ENCODE measurements at regions not wholly inside any gene's neighbourhood (a gene's known extent, or its start where the extent isn't known, plus 50 kb on each side); places are given as distances from the start of the nearest gene placed in this dataset.

- H3K4me3 ChIP-seq (ENCODE audit: low read length): no peak overlapping the region
- H3K27ac ChIP-seq (ENCODE audit: low read length): no peak overlapping the region
- no peaks in the 10 kb centered on the region for H3K27me3 ChIP-seq (ENCODE audit: control insufficient read depth, insufficient read depth, low read length)
- no peak for DNase-seq
- H3K4me1 ChIP-seq (ENCODE audit: control insufficient read depth, insufficient read depth, low read length): no peaks in the 10 kb centered on the region
- H3K9me3 ChIP-seq (replicated peaks; ENCODE audit: control insufficient read depth, low read depth, low read length): peaks cover 22% of the 10 kb centered on the region
- no peaks in the 10 kb centered on the region for H3K36me3 ChIP-seq (ENCODE audit: control insufficient read depth, insufficient read depth, low read length)
These were observed 157.4 kb downstream of the ANKRD30B start for GRCh38 chr18:14905350-14905749.

- DNase-seq: no peak
- no CpG with 5 or more reads among the region's 1 CpG for WGBS (ENCODE audit: insufficient coverage)
- no peak overlapping the region for H3K27ac ChIP-seq (ENCODE audit: low read length)
These were observed 158.0 kb downstream of the ANKRD30B start for GRCh38 chr18:14905979-14906378.

GRCh38 chr18:14907420-14907819 is 159.4 kb downstream of the ANKRD30B start:
- peaks cover 21% of the 10 kb centered on the region for H3K9me3 ChIP-seq (replicated peaks; ENCODE audit: control insufficient read depth, low read depth, low read length)
- no peak for DNase-seq

More at GRCh38 chr18:14905979-14906378, 158.0 kb downstream of the ANKRD30B start:
- Histone ChIP-seq H3K4me3 (ENCODE audit: low read length) (no peak overlapping the region), H3K27me3 (ENCODE audit: control insufficient read depth, insufficient read depth, low read length) (no peaks in the 10 kb centered on the region), H3K36me3 (ENCODE audit: control insufficient read depth, insufficient read depth, low read length) (no peaks in the 10 kb centered on the region), H3K9me3 (replicated peaks; ENCODE audit: control insufficient read depth, low read depth, low read length) (peaks cover 22% of the 10 kb centered on the region), H3K4me1 (ENCODE audit: control insufficient read depth, insufficient read depth, low read length) (no peaks in the 10 kb centered on the region)

GRCh38 chr18:14908541-14908940 is 160.6 kb downstream of the ANKRD30B start:
- Histone ChIP-seq H3K36me3 (ENCODE audit: control insufficient read depth, insufficient read depth, low read length) (no peaks in the 10 kb centered on the region), H3K4me3 (ENCODE audit: low read length) (no peak overlapping the region)

More at GRCh38 chr18:14907420-14907819, 159.4 kb downstream of the ANKRD30B start:
- Histone ChIP-seq H3K4me3 (ENCODE audit: low read length) (no peak overlapping the region), H3K27ac (ENCODE audit: low read length) (no peak overlapping the region), H3K27me3 (ENCODE audit: control insufficient read depth, insufficient read depth, low read length) (no peaks in the 10 kb centered on the region), H3K4me1 (ENCODE audit: control insufficient read depth, insufficient read depth, low read length) (no peaks in the 10 kb centered on the region), H3K36me3 (ENCODE audit: control insufficient read depth, insufficient read depth, low read length) (no peaks in the 10 kb centered on the region)
- WGBS (ENCODE audit: insufficient coverage): 75% methylated on average over 9 of the region's 9 CpGs

GRCh38 chr18:14912967-14913366 is 165.0 kb downstream of the ANKRD30B start:
- no peak for DNase-seq
- no peak overlapping the region for H3K4me3 ChIP-seq (ENCODE audit: low read length)
- no CpG with 5 or more reads among the region's 1 CpG for WGBS (ENCODE audit: insufficient coverage)
- H3K27me3 ChIP-seq (ENCODE audit: control insufficient read depth, insufficient read depth, low read length): no peaks in the 10 kb centered on the region
- H3K27ac ChIP-seq (ENCODE audit: low read length): no peak overlapping the region
- H3K36me3 ChIP-seq (ENCODE audit: control insufficient read depth, insufficient read depth, low read length): no peaks in the 10 kb centered on the region
- peaks cover 21% of the 10 kb centered on the region for H3K9me3 ChIP-seq (replicated peaks; ENCODE audit: control insufficient read depth, low read depth, low read length)
- H3K4me1 ChIP-seq (ENCODE audit: control insufficient read depth, insufficient read depth, low read length): no peaks in the 10 kb centered on the region

More at GRCh38 chr18:14908541-14908940, 160.6 kb downstream of the ANKRD30B start:
- H3K27ac ChIP-seq (ENCODE audit: low read length): no peak overlapping the region
- 69% methylated on average over 3 of the region's 5 CpGs for WGBS (ENCODE audit: insufficient coverage)
- no peaks in the 10 kb centered on the region for H3K4me1 ChIP-seq (ENCODE audit: control insufficient read depth, insufficient read depth, low read length)
- peaks cover 19% of the 10 kb centered on the region for H3K9me3 ChIP-seq (replicated peaks; ENCODE audit: control insufficient read depth, low read depth, low read length)
- no peak for DNase-seq
- no peaks in the 10 kb centered on the region for H3K27me3 ChIP-seq (ENCODE audit: control insufficient read depth, insufficient read depth, low read length)

- Histone ChIP-seq H3K4me3 (ENCODE audit: low read length) (no peak overlapping the region), H3K27ac (ENCODE audit: low read length) (no peak overlapping the region), H3K9me3 (replicated peaks; ENCODE audit: control insufficient read depth, low read depth, low read length) (peaks cover 16% of the 10 kb centered on the region), H3K4me1 (ENCODE audit: control insufficient read depth, insufficient read depth, low read length) (no peaks in the 10 kb centered on the region), H3K27me3 (ENCODE audit: control insufficient read depth, insufficient read depth, low read length) (no peaks in the 10 kb centered on the region), H3K36me3 (ENCODE audit: control insufficient read depth, insufficient read depth, low read length) (no peaks in the 10 kb centered on the region)
- no peak for DNase-seq
These were observed 166.1 kb downstream of the ANKRD30B start for GRCh38 chr18:14914121-14914520.

GRCh38 chr18:14914771-14915170 is 166.8 kb downstream of the ANKRD30B start:
- Histone ChIP-seq H3K36me3 (ENCODE audit: control insufficient read depth, insufficient read depth, low read length) (no peaks in the 10 kb centered on the region), H3K9me3 (replicated peaks; ENCODE audit: control insufficient read depth, low read depth, low read length) (peaks cover 22% of the 10 kb centered on the region), H3K4me1 (ENCODE audit: control insufficient read depth, insufficient read depth, low read length) (no peaks in the 10 kb centered on the region), H3K27me3 (ENCODE audit: control insufficient read depth, insufficient read depth, low read length) (no peaks in the 10 kb centered on the region), H3K27ac (ENCODE audit: low read length) (no peak overlapping the region), H3K4me3 (ENCODE audit: low read length) (no peak overlapping the region)
- WGBS (ENCODE audit: insufficient coverage): 59% methylated on average over 2 of the region's 3 CpGs
- DNase-seq: no peak

GRCh38 chr18:14916181-14916580 is 168.2 kb downstream of the ANKRD30B start:
- Histone ChIP-seq H3K9me3 (replicated peaks; ENCODE audit: control insufficient read depth, low read depth, low read length) (peaks cover 24% of the 10 kb centered on the region), H3K4me3 (ENCODE audit: low read length) (no peak overlapping the region), H3K27ac (ENCODE audit: low read length) (no peak overlapping the region), H3K27me3 (ENCODE audit: control insufficient read depth, insufficient read depth, low read length) (no peaks in the 10 kb centered on the region), H3K36me3 (ENCODE audit: control insufficient read depth, insufficient read depth, low read length) (no peaks in the 10 kb centered on the region), H3K4me1 (ENCODE audit: control insufficient read depth, insufficient read depth, low read length) (no peaks in the 10 kb centered on the region)
- WGBS (ENCODE audit: insufficient coverage): 17% methylated on average over 1 of the region's 1 CpG
- DNase-seq: no peak

GRCh38 chr18:14916851-14917250 is 168.9 kb downstream of the ANKRD30B start:
- peaks cover 24% of the 10 kb centered on the region for H3K9me3 ChIP-seq (replicated peaks; ENCODE audit: control insufficient read depth, low read depth, low read length)
- H3K27ac ChIP-seq (ENCODE audit: low read length): no peak overlapping the region
- H3K4me1 ChIP-seq (ENCODE audit: control insufficient read depth, insufficient read depth, low read length): no peaks in the 10 kb centered on the region
- no peaks in the 10 kb centered on the region for H3K36me3 ChIP-seq (ENCODE audit: control insufficient read depth, insufficient read depth, low read length)
- WGBS (ENCODE audit: insufficient coverage): 82% methylated on average over 6 of the region's 6 CpGs
- no peaks in the 10 kb centered on the region for H3K27me3 ChIP-seq (ENCODE audit: control insufficient read depth, insufficient read depth, low read length)
- H3K4me3 ChIP-seq (ENCODE audit: low read length): no peak overlapping the region
- no peak for DNase-seq

GRCh38 chr18:14917311-14917710 is 169.3 kb downstream of the ANKRD30B start:
- Histone ChIP-seq H3K9me3 (replicated peaks; ENCODE audit: control insufficient read depth, low read depth, low read length) (peaks cover 24% of the 10 kb centered on the region), H3K4me1 (ENCODE audit: control insufficient read depth, insufficient read depth, low read length) (no peaks in the 10 kb centered on the region), H3K27me3 (ENCODE audit: control insufficient read depth, insufficient read depth, low read length) (no peaks in the 10 kb centered on the region), H3K36me3 (ENCODE audit: control insufficient read depth, insufficient read depth, low read length) (no peaks in the 10 kb centered on the region), H3K4me3 (ENCODE audit: low read length) (no peak overlapping the region), H3K27ac (ENCODE audit: low read length) (no peak overlapping the region)
- WGBS (ENCODE audit: insufficient coverage): 80% methylated on average over 2 of the region's 3 CpGs
- DNase-seq: no peak

- Histone ChIP-seq H3K4me1 (ENCODE audit: control insufficient read depth, insufficient read depth, low read length) (no peaks in the 10 kb centered on the region), H3K27me3 (ENCODE audit: control insufficient read depth, insufficient read depth, low read length) (no peaks in the 10 kb centered on the region), H3K4me3 (ENCODE audit: low read length) (no peak overlapping the region), H3K27ac (ENCODE audit: low read length) (no peak overlapping the region), H3K9me3 (replicated peaks; ENCODE audit: control insufficient read depth, low read depth, low read length) (peaks cover 30% of the 10 kb centered on the region), H3K36me3 (ENCODE audit: control insufficient read depth, insufficient read depth, low read length) (no peaks in the 10 kb centered on the region)
- 50% methylated on average over 1 of the region's 1 CpG for WGBS (ENCODE audit: insufficient coverage)
- no peak for DNase-seq
These were observed 171.7 kb downstream of the ANKRD30B start for GRCh38 chr18:14919666-14920065.
